ENCODE measurements at regions not wholly inside any gene's neighbourhood (a gene's known extent, or its start where the extent isn't known, plus 50 kb on each side); places are given as distances from the start of the nearest gene placed in this dataset.

GRCh38 chr12:107992029-107992428 is 137.1 kb upstream of the WSCD2 start:
- Histone ChIP-seq H3K36me3 (ENCODE audit: control insufficient read depth in 2 of 2, insufficient read depth in 2 of 2, low read length in 2 of 2) (no peaks in the 10 kb centered on the region), H3K27ac (ENCODE audit: low read depth in 2 of 2, low read length in 2 of 2) (no peak overlapping the region), H3K27me3 (ENCODE audit: control insufficient read depth in 2 of 2, insufficient read depth in 2 of 2, low read length in 2 of 2) (no peaks in the 10 kb centered on the region), H3K4me3 (ENCODE audit: low read length in 2 of 2) (no peak overlapping the region), H3K9ac (ENCODE audit: low read depth in 1 of 2, low read length in 2 of 2) (no peak overlapping the region), H3K9me3 (ENCODE audit: control insufficient read depth in 2 of 2, low read length in 2 of 2) (no peaks in the 10 kb centered on the region), H3K4me1 (ENCODE audit: control insufficient read depth in 2 of 2, insufficient read depth in 2 of 2, low read length in 2 of 2) (no peaks in the 10 kb centered on the region)

- Histone ChIP-seq H3K9ac (ENCODE audit: low read depth in 1 of 2, low read length in 2 of 2) (no peak overlapping the region), H3K4me3 (ENCODE audit: low read length in 2 of 2) (no peak overlapping the region), H3K4me1 (ENCODE audit: control insufficient read depth in 2 of 2, insufficient read depth in 2 of 2, low read length in 2 of 2) (no peaks in the 10 kb centered on the region), H3K36me3 (ENCODE audit: control insufficient read depth in 2 of 2, insufficient read depth in 2 of 2, low read length in 2 of 2) (no peaks in the 10 kb centered on the region), H3K27me3 (ENCODE audit: control insufficient read depth in 2 of 2, insufficient read depth in 2 of 2, low read length in 2 of 2) (no peaks in the 10 kb centered on the region), H3K9me3 (ENCODE audit: control insufficient read depth in 2 of 2, low read length in 2 of 2) (no peaks in the 10 kb centered on the region), H3K27ac (ENCODE audit: low read depth in 2 of 2, low read length in 2 of 2) (no peak overlapping the region)
Observed at GRCh38 chr12:107992870-107993451, 136.1 kb upstream of the WSCD2 start.

- no peaks in the 10 kb centered on the region for H3K4me1 ChIP-seq (ENCODE audit: control insufficient read depth in 2 of 2, insufficient read depth in 2 of 2, low read length in 2 of 2)
- H3K9me3 ChIP-seq (ENCODE audit: control insufficient read depth in 2 of 2, low read length in 2 of 2) = no peaks in the 10 kb centered on the region
- no peak overlapping the region for H3K9ac ChIP-seq (ENCODE audit: low read depth in 1 of 2, low read length in 2 of 2)
- no peaks in the 10 kb centered on the region for H3K27me3 ChIP-seq (ENCODE audit: control insufficient read depth in 2 of 2, insufficient read depth in 2 of 2, low read length in 2 of 2)
- no peak overlapping the region for H3K27ac ChIP-seq (ENCODE audit: low read depth in 2 of 2, low read length in 2 of 2)
- H3K36me3 ChIP-seq (ENCODE audit: control insufficient read depth in 2 of 2, insufficient read depth in 2 of 2, low read length in 2 of 2) = no peaks in the 10 kb centered on the region
- H3K4me3 ChIP-seq (ENCODE audit: low read length in 2 of 2) = no peak overlapping the region
Observed at GRCh38 chr12:107998863-107999262, 130.2 kb upstream of the WSCD2 start.

GRCh38 chr12:108000111-108000510 is 129.0 kb upstream of the WSCD2 start:
- Histone ChIP-seq H3K9me3 (ENCODE audit: control insufficient read depth in 2 of 2, low read length in 2 of 2) (no peaks in the 10 kb centered on the region), H3K27ac (ENCODE audit: low read depth in 2 of 2, low read length in 2 of 2) (no peak overlapping the region), H3K36me3 (ENCODE audit: control insufficient read depth in 2 of 2, insufficient read depth in 2 of 2, low read length in 2 of 2) (no peaks in the 10 kb centered on the region), H3K4me3 (ENCODE audit: low read length in 2 of 2) (no peak overlapping the region), H3K9ac (ENCODE audit: low read depth in 1 of 2, low read length in 2 of 2) (no peak overlapping the region), H3K27me3 (ENCODE audit: control insufficient read depth in 2 of 2, insufficient read depth in 2 of 2, low read length in 2 of 2) (no peaks in the 10 kb centered on the region), H3K4me1 (ENCODE audit: control insufficient read depth in 2 of 2, insufficient read depth in 2 of 2, low read length in 2 of 2) (no peaks in the 10 kb centered on the region)

GRCh38 chr12:108004319-108004718 is 124.8 kb upstream of the WSCD2 start:
- H3K4me1 ChIP-seq (ENCODE audit: control insufficient read depth in 2 of 2, insufficient read depth in 2 of 2, low read length in 2 of 2) = no peaks in the 10 kb centered on the region
- H3K27me3 ChIP-seq (ENCODE audit: control insufficient read depth in 2 of 2, insufficient read depth in 2 of 2, low read length in 2 of 2) = no peaks in the 10 kb centered on the region
- H3K36me3 ChIP-seq (ENCODE audit: control insufficient read depth in 2 of 2, insufficient read depth in 2 of 2, low read length in 2 of 2) = no peaks in the 10 kb centered on the region
- H3K9me3 ChIP-seq (ENCODE audit: control insufficient read depth in 2 of 2, low read length in 2 of 2) = no peaks in the 10 kb centered on the region
- no peak overlapping the region for H3K27ac ChIP-seq (ENCODE audit: low read depth in 2 of 2, low read length in 2 of 2)
- H3K9ac ChIP-seq (ENCODE audit: low read depth in 1 of 2, low read length in 2 of 2) = no peak overlapping the region
- H3K4me3 ChIP-seq (ENCODE audit: low read length in 2 of 2) = no peak overlapping the region

- H3K4me3 ChIP-seq (ENCODE audit: low read length in 2 of 2) = no peak overlapping the region
- no peaks in the 10 kb centered on the region for H3K4me1 ChIP-seq (ENCODE audit: control insufficient read depth in 2 of 2, insufficient read depth in 2 of 2, low read length in 2 of 2)
- no peaks in the 10 kb centered on the region for H3K27me3 ChIP-seq (ENCODE audit: control insufficient read depth in 2 of 2, insufficient read depth in 2 of 2, low read length in 2 of 2)
- no peaks in the 10 kb centered on the region for H3K9me3 ChIP-seq (ENCODE audit: control insufficient read depth in 2 of 2, low read length in 2 of 2)
- H3K36me3 ChIP-seq (ENCODE audit: control insufficient read depth in 2 of 2, insufficient read depth in 2 of 2, low read length in 2 of 2) = no peaks in the 10 kb centered on the region
- H3K27ac ChIP-seq (ENCODE audit: low read depth in 2 of 2, low read length in 2 of 2) = no peak overlapping the region
- H3K9ac ChIP-seq (ENCODE audit: low read depth in 1 of 2, low read length in 2 of 2) = no peak overlapping the region
Observed at GRCh38 chr12:108008163-108008905, 120.8 kb upstream of the WSCD2 start.

GRCh38 chr12:108009442-108010070 is 119.5 kb upstream of the WSCD2 start:
- no peaks in the 10 kb centered on the region for H3K36me3 ChIP-seq (ENCODE audit: control insufficient read depth in 2 of 2, insufficient read depth in 2 of 2, low read length in 2 of 2)
- no peak overlapping the region for H3K27ac ChIP-seq (ENCODE audit: low read depth in 2 of 2, low read length in 2 of 2)
- no peak overlapping the region for H3K9ac ChIP-seq (ENCODE audit: low read depth in 1 of 2, low read length in 2 of 2)

GRCh38 chr12:108016022-108016564 is 113.0 kb upstream of the WSCD2 start:
- Histone ChIP-seq H3K4me1 (ENCODE audit: control insufficient read depth in 2 of 2, insufficient read depth in 2 of 2, low read length in 2 of 2) (no peaks in the 10 kb centered on the region), H3K27me3 (ENCODE audit: control insufficient read depth in 2 of 2, insufficient read depth in 2 of 2, low read length in 2 of 2) (no peaks in the 10 kb centered on the region), H3K9me3 (ENCODE audit: control insufficient read depth in 2 of 2, low read length in 2 of 2) (no peaks in the 10 kb centered on the region), H3K9ac (ENCODE audit: low read depth in 1 of 2, low read length in 2 of 2) (no peak overlapping the region), H3K36me3 (ENCODE audit: control insufficient read depth in 2 of 2, insufficient read depth in 2 of 2, low read length in 2 of 2) (no peaks in the 10 kb centered on the region), H3K4me3 (ENCODE audit: low read length in 2 of 2) (no peak overlapping the region), H3K27ac (ENCODE audit: low read depth in 2 of 2, low read length in 2 of 2) (no peak overlapping the region)

More at GRCh38 chr12:108009442-108010070, 119.5 kb upstream of the WSCD2 start:
- no peak overlapping the region for H3K4me3 ChIP-seq (ENCODE audit: low read length in 2 of 2)
- no peaks in the 10 kb centered on the region for H3K4me1 ChIP-seq (ENCODE audit: control insufficient read depth in 2 of 2, insufficient read depth in 2 of 2, low read length in 2 of 2)
- H3K9me3 ChIP-seq (ENCODE audit: control insufficient read depth in 2 of 2, low read length in 2 of 2) = no peaks in the 10 kb centered on the region
- H3K27me3 ChIP-seq (ENCODE audit: control insufficient read depth in 2 of 2, insufficient read depth in 2 of 2, low read length in 2 of 2) = no peaks in the 10 kb centered on the region

GRCh38 chr12:108017472-108018057 is 111.5 kb upstream of the WSCD2 start:
- H3K27me3 ChIP-seq (ENCODE audit: control insufficient read depth in 2 of 2, insufficient read depth in 2 of 2, low read length in 2 of 2) = no peaks in the 10 kb centered on the region
- H3K4me3 ChIP-seq (ENCODE audit: low read length in 2 of 2) = no peak overlapping the region
- no peak overlapping the region for H3K9ac ChIP-seq (ENCODE audit: low read depth in 1 of 2, low read length in 2 of 2)
- no peaks in the 10 kb centered on the region for H3K9me3 ChIP-seq (ENCODE audit: control insufficient read depth in 2 of 2, low read length in 2 of 2)
- no peak overlapping the region for H3K27ac ChIP-seq (ENCODE audit: low read depth in 2 of 2, low read length in 2 of 2)
- H3K4me1 ChIP-seq (ENCODE audit: control insufficient read depth in 2 of 2, insufficient read depth in 2 of 2, low read length in 2 of 2) = no peaks in the 10 kb centered on the region
- H3K36me3 ChIP-seq (ENCODE audit: control insufficient read depth in 2 of 2, insufficient read depth in 2 of 2, low read length in 2 of 2) = no peaks in the 10 kb centered on the region

GRCh38 chr12:108019862-108020261 is 109.2 kb upstream of the WSCD2 start:
- Histone ChIP-seq H3K9ac (ENCODE audit: low read depth in 1 of 2, low read length in 2 of 2) (no peak overlapping the region), H3K27me3 (ENCODE audit: control insufficient read depth in 2 of 2, insufficient read depth in 2 of 2, low read length in 2 of 2) (no peaks in the 10 kb centered on the region), H3K36me3 (ENCODE audit: control insufficient read depth in 2 of 2, insufficient read depth in 2 of 2, low read length in 2 of 2) (no peaks in the 10 kb centered on the region), H3K27ac (ENCODE audit: low read depth in 2 of 2, low read length in 2 of 2) (no peak overlapping the region), H3K4me3 (ENCODE audit: low read length in 2 of 2) (no peak overlapping the region), H3K9me3 (ENCODE audit: control insufficient read depth in 2 of 2, low read length in 2 of 2) (no peaks in the 10 kb centered on the region), H3K4me1 (ENCODE audit: control insufficient read depth in 2 of 2, insufficient read depth in 2 of 2, low read length in 2 of 2) (no peaks in the 10 kb centered on the region)

All from mucosa of rectum (tissue), 2 donors.